HG02759 (cell line): ENCODE measurements at regions not wholly inside any gene's neighbourhood (a gene's known extent, or its start where the extent isn't known, plus 50 kb on each side); places are given as distances from the start of the nearest gene placed in this dataset.

Experiments used
- ATAC-seq: cut with Tn5 transposase; IDR thresholded peaks from one replicate; pipeline ENCODE4 v1.9.1; 2021; ENCODE audit warnings: mild to moderate bottlenecking, moderate library complexity; ENCODE audit not compliant: unreplicated experiment

DNA sequence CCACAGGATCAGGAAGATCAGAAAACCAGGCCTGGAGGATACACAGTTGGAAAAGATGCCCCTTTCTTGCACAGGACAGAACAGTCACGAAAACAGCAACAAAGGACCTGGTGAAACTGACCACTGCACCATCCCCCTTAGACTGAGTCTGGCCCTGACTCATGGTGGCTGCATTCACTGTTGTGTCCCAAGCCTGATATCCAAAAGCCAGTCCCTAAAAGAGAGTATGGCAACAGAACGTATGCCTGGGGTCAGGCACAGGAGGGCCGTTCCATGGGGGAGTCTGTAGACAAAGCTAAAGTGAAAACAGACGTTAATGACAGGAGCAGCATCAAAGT, 301.1 kb upstream of the NBEA start:
- ATAC-seq = no peak

DNA sequence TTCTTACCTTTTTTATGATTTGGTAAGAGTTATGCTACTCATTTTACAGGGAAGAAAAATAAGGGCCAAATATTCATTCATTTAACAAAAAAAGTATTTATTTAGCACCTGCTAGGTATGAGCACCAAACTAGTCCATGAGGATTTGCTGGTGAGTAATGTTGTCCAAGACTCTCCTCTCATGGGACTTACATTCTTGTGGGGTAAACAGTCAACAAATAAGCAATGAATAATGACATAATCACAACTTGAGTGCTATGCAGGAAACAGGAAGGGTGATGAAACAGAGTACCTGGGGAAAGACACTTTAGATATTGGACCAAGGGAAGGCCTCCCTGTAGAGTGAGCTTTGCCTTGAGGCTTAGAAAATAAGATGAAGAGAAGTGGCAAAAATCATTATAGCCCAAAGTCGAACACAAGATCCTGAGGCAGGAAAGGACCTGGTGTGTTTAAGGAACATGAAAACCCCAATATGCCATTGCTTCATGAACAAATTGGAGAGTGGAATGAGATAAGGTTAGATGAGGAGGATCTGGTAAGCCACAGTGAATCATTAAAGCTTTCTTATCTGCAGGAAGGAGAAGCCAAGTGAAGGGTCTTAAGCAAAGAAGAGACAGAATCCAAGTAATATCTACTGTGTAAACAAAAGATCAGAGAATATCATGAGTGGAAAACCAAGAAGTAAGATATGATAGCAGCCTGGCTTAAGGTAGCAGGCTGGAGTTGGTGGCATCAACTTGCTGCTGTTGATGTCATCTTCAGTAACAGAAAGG, 294.5 kb upstream of the NBEA start:
- ATAC-seq = no peak

DNA sequence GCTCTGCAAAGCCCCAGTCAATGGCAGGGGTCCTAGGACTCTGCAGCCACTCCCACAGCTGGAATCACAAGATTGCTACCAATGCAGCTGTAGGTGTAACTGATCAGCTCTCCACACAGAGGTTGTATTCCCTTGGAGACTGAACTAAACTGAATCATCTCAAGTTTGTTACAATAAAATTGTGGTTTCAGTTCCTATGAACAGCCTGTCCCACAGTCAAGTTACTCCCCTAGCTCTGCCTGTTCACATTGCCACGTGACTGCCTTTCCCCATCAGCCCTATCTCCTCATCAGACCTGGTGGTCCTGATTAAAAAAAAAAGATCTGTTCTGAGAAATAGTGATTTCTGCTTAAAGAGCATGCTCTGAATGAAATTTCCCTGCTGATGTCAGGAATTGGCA, 287.9 kb upstream of the NBEA start:
- no peak for ATAC-seq

DNA sequence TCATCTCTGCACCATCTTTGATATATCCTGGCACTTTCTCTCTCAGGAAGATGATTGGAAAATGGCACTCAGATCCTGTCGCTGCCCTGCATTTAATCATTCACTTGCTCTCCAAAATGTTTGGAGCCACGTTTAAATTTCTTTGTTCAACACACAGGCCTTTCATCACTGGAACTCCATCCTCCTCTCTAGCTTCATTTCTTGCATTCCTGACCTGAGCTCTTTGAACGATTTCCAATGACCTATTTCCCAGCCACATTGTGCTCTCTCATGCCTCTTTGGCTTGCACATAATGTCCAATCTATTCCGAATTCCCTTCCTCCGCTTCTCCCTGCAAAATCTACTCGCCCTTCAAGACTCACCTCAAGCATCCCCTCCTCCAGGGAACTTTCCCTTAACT, 287.4 kb upstream of the NBEA start:
- ATAC-seq = no peak

DNA sequence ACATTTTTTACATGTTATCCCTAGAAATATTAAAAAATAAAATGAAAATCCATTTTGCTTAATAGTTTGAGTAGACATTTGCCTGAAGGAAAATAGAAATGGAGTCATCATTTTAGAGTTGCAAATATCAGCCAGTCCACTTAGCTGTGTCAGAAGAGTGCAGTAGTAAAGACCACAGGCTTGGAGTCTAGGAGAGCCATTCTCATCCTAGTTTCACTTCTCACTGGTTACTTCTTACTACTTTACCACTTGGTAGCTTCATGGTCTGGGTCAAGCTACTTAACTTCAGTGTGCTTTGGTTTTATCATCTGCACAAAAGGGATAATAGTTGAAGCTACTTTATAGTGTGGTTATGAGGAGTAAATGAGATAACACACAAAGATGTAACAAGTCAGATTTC, 286.5 kb upstream of the NBEA start:
- no peak for ATAC-seq

DNA sequence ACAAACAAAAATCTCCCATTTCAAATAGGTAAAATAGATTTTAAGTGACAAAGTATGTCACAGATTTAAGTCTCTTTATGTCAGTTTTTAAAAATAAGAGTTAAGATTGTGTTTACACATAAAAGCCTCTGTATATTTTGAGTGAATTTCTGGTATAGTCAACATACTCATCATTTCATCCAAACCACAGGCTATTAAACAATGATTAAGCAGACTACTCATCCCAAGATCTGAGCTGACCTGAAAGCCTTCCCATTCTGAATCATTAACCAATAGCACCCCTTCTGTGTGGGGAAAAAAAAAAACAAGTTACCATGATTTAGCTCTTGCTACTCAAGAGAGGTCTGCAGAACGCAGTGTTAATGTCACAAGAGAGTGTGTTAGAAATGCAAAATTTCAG, 284.4 kb upstream of the NBEA start:
- ATAC-seq = no peak

DNA sequence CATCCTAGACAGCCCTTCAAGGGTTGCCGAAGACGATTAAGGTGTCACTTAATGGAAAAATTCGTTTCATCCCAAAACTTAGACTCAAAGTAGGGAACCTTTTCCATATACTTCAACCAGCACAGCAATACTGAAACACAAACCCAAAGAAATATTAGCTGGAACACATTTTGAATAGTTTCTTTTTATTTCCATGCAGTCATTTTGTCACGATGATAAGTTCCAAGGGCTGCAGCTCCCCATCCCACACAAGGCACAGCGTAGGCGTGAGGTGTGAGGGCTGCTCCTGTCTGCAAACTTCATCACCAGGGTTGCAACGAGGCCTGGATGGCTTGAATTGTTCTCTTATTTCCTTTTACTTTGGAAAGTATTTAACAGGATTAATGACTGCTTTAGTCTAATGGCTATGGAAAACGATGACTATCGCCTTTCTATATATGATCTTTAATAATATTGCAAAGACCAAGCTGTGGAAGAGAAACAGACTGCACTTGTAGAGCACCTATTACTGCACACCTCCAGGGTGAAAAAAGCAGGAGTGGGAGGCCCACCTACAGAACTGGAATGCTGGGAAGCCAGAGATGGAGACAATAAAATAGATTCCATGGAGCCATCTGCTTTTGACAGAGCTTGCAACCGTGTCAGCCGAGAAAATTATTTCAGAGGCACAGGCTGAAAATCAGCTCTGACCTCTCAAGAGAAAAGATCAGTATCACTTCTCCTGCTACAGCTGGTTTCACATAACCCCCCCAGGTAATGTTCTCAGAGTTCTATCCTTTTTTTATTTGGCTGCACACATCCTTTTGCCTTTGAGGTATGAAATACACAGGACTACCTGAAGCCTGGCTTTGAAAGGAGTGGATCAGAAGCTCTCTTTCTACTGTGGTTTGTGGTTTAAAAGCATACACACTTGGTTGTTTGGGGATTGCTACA, 274.5 kb upstream of the NBEA start:
- no peak for ATAC-seq

DNA sequence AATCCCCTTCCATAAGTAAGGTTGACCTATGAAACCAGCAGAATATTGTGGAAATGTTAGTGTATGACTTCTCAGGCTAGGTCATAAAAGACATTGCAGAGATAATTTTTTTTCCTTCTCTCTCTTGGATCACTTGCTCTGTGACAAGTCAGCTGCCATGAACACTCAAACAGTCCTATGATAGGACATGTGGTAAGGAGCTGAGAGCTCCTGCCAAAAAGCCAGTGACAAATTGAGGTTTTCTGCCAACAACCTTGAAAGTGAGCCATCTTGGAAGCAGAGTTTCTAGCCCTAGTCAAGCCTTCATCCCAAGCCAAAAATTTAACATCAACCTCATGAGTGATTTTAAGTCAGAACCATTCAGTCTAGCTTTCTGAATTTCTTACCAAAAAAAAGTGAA, 270.9 kb upstream of the NBEA start:
- no peak for ATAC-seq

DNA sequence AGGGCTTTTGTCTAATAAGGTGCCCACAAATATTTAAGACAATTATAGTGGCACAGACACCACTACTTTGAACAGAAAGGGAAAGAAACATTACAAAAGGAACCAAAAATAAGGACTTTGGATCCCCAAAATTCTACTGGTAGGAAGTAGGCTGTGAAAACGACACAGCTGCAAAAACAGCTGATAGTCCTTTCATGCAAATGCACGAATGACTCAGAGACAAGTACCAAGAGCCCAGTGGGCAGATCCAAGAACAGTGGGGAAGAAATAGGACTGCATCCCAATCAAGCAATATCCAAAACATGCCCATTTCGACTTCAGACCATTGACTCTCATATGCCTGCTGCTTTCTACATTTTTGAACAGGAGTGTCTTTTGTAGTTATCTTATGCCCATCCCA, 269.4 kb upstream of the NBEA start:
- no peak for ATAC-seq

DNA sequence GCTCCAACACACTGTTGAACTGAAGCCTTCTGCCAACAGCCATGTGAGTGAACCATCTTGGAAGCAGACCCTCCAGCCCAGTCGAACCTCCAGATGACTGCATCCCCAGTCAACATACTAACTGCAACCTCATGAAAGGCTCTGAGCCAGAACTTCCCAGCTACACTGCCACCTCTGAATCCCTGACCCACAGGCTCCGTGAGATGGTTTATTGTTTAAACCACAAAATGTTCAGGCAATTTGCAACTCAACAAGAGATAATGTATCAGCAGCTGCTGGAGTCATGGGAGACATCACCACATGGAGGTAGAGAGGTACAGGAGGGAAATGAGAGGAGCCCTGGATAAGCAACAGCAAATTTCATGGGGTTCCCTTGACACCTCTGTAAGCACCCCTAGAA, 266.4 kb upstream of the NBEA start:
- no peak for ATAC-seq

DNA sequence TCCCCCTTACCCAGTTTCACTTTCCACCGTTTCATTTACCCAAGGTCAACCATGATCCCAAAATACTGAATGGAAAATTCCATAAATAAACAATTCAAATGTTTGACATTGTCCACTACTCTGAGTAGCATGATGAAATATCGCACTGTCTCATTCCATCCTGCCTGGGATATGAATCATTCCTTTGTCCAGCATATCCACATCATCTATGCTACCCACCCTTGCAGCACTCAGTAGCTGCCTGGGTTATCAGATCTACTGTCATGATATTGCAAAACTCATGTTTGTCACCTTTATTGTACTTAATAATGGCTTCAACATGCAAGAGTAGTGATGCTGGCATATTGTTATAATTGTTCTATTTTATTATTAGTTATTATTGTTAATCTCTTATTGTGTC, 263.9 kb upstream of the NBEA start:
- ATAC-seq = no peak

DNA sequence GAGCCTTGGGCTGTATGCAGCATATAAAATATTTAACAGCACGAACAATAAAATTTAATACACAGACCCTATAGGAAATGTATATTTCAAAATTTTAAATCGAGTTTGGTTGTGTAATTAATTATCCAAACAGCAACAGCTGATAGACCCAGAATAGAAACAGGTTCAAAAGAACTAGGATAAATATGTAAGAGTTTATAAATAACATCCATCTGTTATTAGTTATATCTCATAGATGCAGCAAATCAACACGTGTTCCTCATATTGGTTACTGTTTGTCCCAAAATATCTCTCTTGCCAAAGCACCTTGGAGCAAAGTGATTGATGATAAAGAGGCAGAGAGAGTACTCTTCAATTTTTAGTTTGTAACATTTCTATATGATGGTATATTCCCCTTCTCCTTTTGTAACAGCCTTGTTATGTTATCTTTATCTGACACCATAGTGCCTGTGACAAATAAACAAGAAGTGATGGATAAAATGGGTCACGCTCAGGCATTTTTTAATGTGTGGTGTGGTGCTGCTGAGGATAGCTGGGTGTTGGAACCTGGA, 260.6 kb upstream of the NBEA start:
- no peak for ATAC-seq

DNA sequence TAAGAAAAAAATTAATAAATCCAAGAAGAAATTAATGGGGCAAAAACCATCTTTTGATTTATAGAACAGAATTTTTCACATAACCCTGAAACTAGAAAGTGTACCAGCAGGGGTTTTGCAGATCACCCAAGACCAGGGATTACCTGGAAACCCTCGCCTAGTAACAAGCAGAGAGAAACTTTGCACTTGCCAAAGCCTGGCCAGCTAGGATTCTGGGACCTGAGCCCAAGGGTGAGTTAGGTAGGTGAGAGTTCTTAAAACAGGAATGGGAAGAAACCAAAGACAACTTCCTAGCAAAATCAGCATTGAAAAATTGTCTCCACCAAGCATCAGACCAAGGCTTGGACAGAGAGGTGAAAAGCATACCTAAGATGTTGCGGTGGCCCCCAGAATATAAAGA, 247.0 kb upstream of the NBEA start:
- no peak for ATAC-seq

DNA sequence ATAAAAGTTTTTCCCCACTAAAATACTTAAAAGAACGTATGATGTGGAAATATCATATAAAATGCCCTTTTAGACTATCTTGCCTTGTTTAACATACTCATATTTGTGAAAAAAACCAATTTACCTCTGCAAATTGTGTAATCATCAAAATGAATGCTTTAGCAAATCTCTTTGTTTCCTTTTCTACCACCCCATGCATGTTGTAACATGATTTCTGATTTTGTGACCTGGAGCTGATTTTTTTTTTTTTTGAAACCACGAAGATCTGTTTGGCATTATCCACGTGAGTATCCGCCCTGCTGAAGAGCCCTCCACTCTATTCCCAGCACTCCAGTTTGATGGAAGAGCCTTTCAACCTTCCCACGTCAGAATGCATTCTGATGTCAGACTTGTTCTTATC, 245.8 kb upstream of the NBEA start:
- ATAC-seq = no peak

DNA sequence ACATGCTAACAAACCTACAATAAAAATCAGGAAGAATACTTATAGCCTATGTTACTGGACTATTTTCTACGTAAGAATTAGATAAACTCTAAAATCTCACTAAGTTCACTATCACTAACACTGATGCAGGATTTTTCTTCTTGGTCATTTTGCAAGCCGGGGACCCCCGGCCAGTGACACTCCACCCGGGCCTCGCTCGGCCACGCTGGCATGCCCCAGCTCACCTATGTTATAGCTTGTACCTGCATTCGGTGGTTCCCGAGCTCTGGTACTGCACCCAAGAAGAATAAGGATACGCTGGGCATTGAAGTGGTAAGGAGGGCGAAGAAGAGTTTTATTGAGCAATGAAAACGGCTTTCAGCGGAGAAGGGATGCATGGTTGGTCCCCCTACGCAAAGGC, 245.3 kb upstream of the NBEA start:
- ATAC-seq = no peak

DNA sequence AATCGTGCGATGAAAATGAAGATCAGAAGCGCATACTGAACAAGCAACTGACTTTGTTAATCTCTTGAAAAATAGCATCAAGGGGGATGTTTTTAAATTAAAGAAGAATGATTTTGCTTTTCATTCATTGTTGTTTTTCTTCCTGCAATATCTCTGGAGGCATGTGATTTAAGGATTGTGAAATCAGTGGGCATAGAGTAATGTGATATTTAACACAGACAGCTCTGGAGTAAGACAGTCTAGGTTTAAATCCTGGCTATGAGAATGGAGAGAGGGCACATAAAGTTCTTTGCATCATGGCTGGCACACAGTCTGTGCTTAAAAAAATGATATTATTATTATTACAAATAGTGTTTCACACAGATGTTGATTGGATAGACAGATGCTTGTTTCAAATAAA, 243.1 kb upstream of the NBEA start:
- ATAC-seq = no peak

DNA sequence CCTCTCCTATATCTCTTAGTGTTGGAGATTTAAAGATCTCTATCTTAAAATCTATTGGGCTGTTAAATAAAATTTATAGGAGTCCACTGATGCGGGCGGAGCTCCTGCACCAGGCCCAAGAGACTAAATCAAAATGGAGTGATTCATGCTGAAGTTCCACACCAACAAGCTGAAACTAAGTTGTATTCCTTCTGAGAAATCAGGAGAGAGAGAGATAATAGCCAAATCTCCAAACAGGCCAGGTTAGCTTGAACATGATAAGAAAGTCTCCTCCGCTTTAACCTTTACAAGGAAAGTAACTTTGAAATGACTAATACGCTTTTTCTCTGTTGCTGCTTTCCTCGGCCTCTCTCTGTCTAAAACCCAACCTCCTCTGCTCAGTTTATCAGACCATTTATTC, 241.9 kb upstream of the NBEA start:
- ATAC-seq = no peak

DNA sequence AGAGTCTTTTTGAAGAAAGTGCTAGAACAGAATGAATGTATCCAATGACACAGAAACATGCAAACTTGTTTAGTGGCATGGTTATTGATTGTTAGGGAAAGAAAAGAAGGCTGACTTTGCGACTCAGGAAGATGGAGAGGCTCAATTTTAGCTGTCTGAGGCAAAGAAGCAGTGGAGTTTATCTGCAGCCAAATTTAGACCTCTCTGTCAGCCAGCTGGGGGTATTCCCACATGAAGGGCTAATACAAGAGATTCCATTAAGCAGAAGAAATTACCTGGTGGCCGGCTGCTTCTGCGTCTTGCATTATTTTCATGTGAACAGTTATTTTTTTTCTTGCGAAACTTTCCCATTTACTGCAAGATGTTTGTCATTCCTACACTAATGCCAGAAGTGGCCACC, 240.2 kb upstream of the NBEA start:
- no peak for ATAC-seq

DNA sequence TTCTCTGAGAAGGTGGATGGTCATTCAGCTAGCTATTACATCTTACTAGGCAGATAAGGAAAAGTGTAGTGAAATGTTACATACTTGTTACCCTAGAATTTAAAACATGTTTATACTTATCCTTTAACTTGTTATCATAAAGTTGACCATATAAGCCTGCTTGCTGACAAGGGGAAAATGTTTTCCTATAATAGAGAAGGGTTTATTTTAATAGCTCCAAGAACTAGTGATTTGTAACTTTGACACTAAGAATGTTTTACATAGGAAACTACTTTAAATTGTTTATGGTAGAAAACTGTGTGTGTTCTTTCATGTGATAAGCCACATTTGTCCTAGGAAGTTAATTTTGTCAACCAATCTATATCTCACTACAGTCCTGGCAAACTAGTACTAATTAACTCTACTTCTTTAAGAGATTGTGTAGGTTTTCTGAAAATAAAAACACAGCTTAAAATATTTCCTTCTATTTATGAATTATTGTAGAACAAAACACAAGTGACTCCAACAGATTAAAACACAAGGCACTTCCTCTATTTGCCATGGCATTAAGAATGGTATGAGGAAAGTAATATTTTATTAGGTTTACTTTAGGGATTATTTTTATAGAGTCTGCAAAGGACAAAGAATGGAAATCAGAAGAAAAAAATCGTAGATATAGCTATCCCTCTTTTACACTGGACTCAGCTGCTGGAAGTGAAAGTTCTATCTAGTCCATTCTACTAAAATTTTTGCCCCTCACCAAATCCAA, 233.3 kb upstream of the NBEA start:
- ATAC-seq = no peak

DNA sequence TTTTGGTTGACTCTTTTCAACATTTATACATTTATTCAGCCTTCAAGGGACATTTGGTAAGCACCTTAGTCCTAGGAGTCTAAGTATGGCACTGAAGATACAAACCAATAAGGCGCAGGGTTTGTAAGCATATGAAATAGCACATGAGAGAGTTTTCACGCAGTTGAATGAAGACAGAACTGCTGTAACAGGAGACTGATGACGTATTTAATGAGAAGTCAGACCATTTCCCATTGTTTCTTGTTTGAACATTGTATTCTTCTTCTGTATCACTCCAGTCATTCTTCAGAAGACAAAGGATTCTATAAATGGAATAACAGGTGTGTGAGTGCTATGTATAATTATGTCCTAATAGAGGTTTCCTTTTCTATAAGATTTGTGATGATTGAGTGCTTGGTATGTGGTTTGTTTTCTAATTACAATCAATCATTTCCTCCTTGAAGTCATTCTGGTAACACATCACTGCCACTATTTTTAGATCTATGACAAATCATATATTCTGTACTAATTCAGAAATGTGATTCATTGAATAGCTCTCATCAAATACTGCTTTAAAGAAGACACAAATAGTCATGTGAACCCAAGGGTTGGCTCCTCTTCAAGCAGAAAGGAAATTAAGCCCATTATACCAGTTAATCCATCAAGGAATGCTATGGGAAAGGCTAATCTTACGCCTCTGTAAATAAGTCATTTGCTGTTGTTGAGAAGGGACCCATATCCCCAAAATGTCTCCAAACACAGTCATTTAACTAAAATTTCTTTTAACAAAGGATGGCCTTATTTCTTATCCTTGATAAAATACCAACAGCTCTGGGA, 222.8 kb upstream of the NBEA start:
- no peak for ATAC-seq

DNA sequence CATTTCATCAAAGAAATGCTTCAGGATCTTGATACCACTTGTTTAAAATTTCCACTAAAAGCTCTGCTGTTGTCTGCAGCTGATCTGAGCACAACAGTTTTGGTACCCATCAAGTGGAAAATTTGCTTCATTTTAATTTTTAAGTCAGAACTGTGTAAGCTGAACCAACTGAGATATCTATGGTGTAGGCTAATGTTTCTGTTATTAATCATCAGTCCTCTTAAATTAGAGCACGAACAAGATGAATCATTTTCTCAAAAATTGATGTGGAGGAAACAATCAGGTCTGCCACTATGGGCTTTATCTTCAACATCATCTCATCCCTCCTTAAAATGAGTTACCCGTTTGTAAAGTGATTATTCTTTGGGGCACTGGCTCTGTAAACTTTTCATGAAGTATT, 221.5 kb upstream of the NBEA start:
- ATAC-seq = no peak
